Mesenchymal stem cell (in vitro differentiated cells and primary cell): ENCODE measurements at regions not wholly inside any gene's neighbourhood (a gene's known extent, or its start where the extent isn't known, plus 50 kb on each side); places are given as distances from the start of the nearest gene placed in this dataset.
"Not testable (repeated sequence)": the region's sequence is repeated elsewhere in the genome, so short reads cannot be mapped to it uniquely, and the experiment has no call there.

Experiments
- DNase-seq: peaks from one replicate; pipeline ENCODE4 v3.0.0-alpha.2; 2013
- H2AFZ ChIP-seq: one replicate; pipeline ENCODE4 v1.6.1; 2013; ENCODE audit warnings: low read depth, mild to moderate bottlenecking, control low read depth, inconsistent platforms, low read length, moderate library complexity
- H2AK5ac ChIP-seq: 2 replicates; pipeline ENCODE4 v1.6.1; 2013; ENCODE audit warnings: low read length, moderate library complexity, mild to moderate bottlenecking, inconsistent platforms; ENCODE audit not compliant: severe bottlenecking
- H2BK120ac ChIP-seq: one replicate; pipeline ENCODE4 v1.6.1; 2013; ENCODE audit warnings: low read depth, mild to moderate bottlenecking, inconsistent platforms, low read length, moderate library complexity
- H2BK12ac ChIP-seq, 2 experiments: one replicate each; pipeline ENCODE4 v1.6.1; 2013; ENCODE audit warnings: inconsistent platforms in 2 of 2, low read length in 2 of 2, mild to moderate bottlenecking in 2 of 2, moderate library complexity in 2 of 2, control low read depth in 1 of 2
- H2BK15ac ChIP-seq: one replicate; pipeline ENCODE4 v1.6.1; 2013; ENCODE audit warnings: mild to moderate bottlenecking, low read depth, inconsistent platforms; ENCODE audit not compliant: poor library complexity, severe bottlenecking
- H2BK5ac ChIP-seq: 2 replicates; pipeline ENCODE4 v1.6.1; 2013; ENCODE audit warnings: low read depth, mild to moderate bottlenecking, low read length, control low read depth, inconsistent platforms; ENCODE audit not compliant: poor library complexity, severe bottlenecking
- H3K14ac ChIP-seq, 2 experiments: one replicate each; pipeline ENCODE4 v1.6.1; 2013; ENCODE audit warnings: inconsistent platforms in 2 of 2, low read length in 2 of 2, control low read depth in 1 of 2, mild to moderate bottlenecking in 1 of 2, moderate library complexity in 1 of 2
- H3K18ac ChIP-seq, 2 experiments: one replicate each; pipeline ENCODE4 v1.6.1; 2013; ENCODE audit warnings: inconsistent platforms in 2 of 2, low read length in 2 of 2, control low read depth in 1 of 2, low read depth in 1 of 2, mild to moderate bottlenecking in 1 of 2
- H3K23ac ChIP-seq, 2 experiments: one replicate each; pipeline ENCODE4 v1.6.1; 2013; ENCODE audit warnings: inconsistent platforms in 2 of 2, low read length in 2 of 2, mild to moderate bottlenecking in 2 of 2, moderate library complexity in 2 of 2, control low read depth in 1 of 2
- H3K27ac ChIP-seq: 2 replicates; pipeline ENCODE4 v1.5.1; 2013; ENCODE audit warnings: mild to moderate bottlenecking, moderate library complexity, low read length, control low read depth, inconsistent platforms; ENCODE audit not compliant: poor library complexity, severe bottlenecking
- H3K27me3 ChIP-seq, 2 experiments: 2 replicates each; pipeline versions ENCODE4 v1.6.1 to v1.7.0; 2013; ENCODE audit warnings: low read length in 2 of 2, mild to moderate bottlenecking in 2 of 2, moderate library complexity in 2 of 2, control low read depth in 1 of 2, inconsistent platforms in 1 of 2; ENCODE audit not compliant: control insufficient read depth in 1 of 2, insufficient read depth in 1 of 2
- H3K36me3 ChIP-seq, 2 experiments: 2 replicates each; pipeline versions ENCODE4 v1.6.1 to v1.7.0; 2013; ENCODE audit warnings: low read length in 2 of 2, control low read depth in 1 of 2, inconsistent platforms in 1 of 2, low read depth in 1 of 2, mild to moderate bottlenecking in 1 of 2; ENCODE audit not compliant: insufficient read depth in 2 of 2, control insufficient read depth in 1 of 2
- H3K4ac ChIP-seq, 2 experiments: one replicate each; pipeline ENCODE4 v1.6.1; 2013; ENCODE audit warnings: inconsistent platforms in 2 of 2, low read length in 2 of 2, mild to moderate bottlenecking in 2 of 2, moderate library complexity in 2 of 2, control low read depth in 1 of 2, low read depth in 1 of 2
- H3K4me1 ChIP-seq: 2 replicates; pipeline ENCODE4 v1.6.1; 2013; ENCODE audit warnings: low read depth, low read length, control low read depth; ENCODE audit not compliant: control insufficient read depth, insufficient read depth
- H3K4me2 ChIP-seq: 2 replicates; pipeline ENCODE4 v1.6.1; 2013; ENCODE audit warnings: low read length, mild to moderate bottlenecking, inconsistent platforms; ENCODE audit not compliant: poor library complexity, severe bottlenecking
- H3K4me3 ChIP-seq, 2 experiments: 2 replicates each; pipeline versions ENCODE4 v1.5.1 to v1.7.0; 2013; ENCODE audit warnings: low read length in 2 of 2, mild to moderate bottlenecking in 2 of 2, control low read depth in 1 of 2, low read depth in 1 of 2; ENCODE audit not compliant: insufficient read depth in 1 of 2
- H3K79me1 ChIP-seq: replicated peaks from 2 replicates; pipeline ENCODE4 v1.6.1; 2013; ENCODE audit warnings: mild to moderate bottlenecking, control low read depth, low read length, inconsistent platforms; ENCODE audit not compliant: poor library complexity, severe bottlenecking
- H3K9ac ChIP-seq: 2 replicates; pipeline ENCODE4 v1.7.0; 2013; ENCODE audit warnings: mild to moderate bottlenecking, low read length, moderate library complexity
- H3K9me3 ChIP-seq: 2 replicates; pipeline ENCODE4 v1.7.0; 2013; ENCODE audit warnings: mild to moderate bottlenecking, low read length; ENCODE audit not compliant: control insufficient read depth
- H4K8ac ChIP-seq: one replicate; pipeline ENCODE4 v1.6.1; 2013; ENCODE audit warnings: inconsistent platforms, mild to moderate bottlenecking, low read length, moderate library complexity
- H4K91ac ChIP-seq: one replicate; pipeline ENCODE4 v1.6.1; 2013; ENCODE audit warnings: mild to moderate bottlenecking, low read length, inconsistent platforms
- WGBS: methylation state at CpG from one replicate; pipeline ENCODE4 v1.1.7; 2013; ENCODE audit warnings: mixed read lengths; 5-methylcytosine and 5-hydroxymethylcytosine counted together

DNA sequence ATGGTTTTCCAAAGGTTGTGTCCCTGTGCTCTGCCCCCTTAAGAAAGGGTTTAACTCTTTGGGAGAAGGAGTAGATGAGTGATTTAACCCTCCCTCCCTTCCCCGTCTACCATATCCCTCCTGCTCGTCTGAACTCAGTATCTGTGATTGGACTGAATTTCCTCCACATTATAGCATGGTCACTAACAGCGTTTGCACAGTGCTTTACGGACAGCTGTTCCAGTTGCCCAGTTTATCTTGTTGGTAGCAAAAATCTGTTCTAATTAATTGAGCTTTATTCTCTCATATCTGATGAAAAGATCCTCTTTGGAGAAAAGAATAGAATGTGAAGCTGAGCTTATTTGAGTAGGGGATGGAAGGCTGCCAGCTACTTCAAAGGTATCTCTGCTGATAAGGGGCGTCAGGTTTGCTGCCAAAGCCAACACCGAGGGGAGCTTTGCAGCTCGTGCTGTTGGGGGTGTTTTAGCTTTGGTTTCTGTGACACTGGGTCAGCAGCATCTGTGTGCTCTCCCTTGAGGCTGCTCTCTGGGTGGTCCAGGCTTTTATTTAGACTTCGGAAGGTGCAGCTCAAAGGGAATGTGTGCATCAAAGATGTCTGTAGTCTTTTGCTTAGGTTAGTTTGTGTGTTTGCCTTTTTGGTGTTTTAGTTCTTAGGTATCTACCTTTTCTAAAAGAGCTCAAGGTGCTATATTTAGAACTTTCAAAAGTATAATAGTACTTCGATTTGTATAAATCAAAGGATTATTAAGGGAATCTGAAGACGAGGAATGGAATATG lies 118.8 kb upstream of the IKBKE start:
- H3K27ac ChIP-seq, H3K79me1 ChIP-seq, H3K14ac ChIP-seq, H3K4me1 ChIP-seq, H3K9me3 ChIP-seq, H4K8ac ChIP-seq, H2AK5ac ChIP-seq, H3K4ac ChIP-seq, H3K4me3 ChIP-seq, H2BK120ac ChIP-seq, H3K4me2 ChIP-seq, DNase-seq, H4K91ac ChIP-seq, H3K36me3 ChIP-seq, H2BK15ac ChIP-seq, H3K9ac ChIP-seq, H2BK12ac ChIP-seq, H2BK5ac ChIP-seq, H3K23ac ChIP-seq, H3K27me3 ChIP-seq, H2AFZ ChIP-seq, H3K18ac ChIP-seq: not testable (repeated sequence)
- WGBS: 80% methylated on average over 1 of the region's 10 CpGs

DNA sequence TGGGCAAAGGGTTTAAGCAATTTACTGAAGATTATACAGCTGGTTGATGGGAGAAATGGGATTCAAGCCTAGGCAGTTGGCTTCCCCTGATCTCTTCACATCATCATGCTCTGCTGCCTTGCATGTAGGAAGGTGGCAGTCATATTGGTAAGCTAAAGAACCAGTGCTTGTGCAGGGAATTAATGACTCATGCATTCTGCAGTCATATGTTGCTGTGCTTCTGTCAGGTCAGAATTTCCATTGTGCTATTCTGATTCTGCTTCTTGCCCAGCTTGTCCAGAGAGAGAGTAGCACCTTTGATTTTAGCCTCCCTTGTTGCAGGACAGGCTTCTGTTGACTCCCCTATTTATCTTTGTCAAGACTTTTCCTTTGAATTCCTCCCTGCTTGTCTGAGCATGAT lies 114.0 kb upstream of the IKBKE start:
- not testable (repeated sequence) for H3K36me3 ChIP-seq, H2BK15ac ChIP-seq, H3K4ac ChIP-seq, H3K27me3 ChIP-seq, H2AFZ ChIP-seq, H3K4me2 ChIP-seq, H3K18ac ChIP-seq, H2BK120ac ChIP-seq, H3K14ac ChIP-seq, H3K9me3 ChIP-seq, H3K4me1 ChIP-seq, H4K8ac ChIP-seq, H3K23ac ChIP-seq, H2AK5ac ChIP-seq, H3K9ac ChIP-seq, H3K27ac ChIP-seq, H2BK5ac ChIP-seq, H2BK12ac ChIP-seq, H3K79me1 ChIP-seq, H4K91ac ChIP-seq, H3K4me3 ChIP-seq
- peak; percentile 74 for DNase-seq

DNA sequence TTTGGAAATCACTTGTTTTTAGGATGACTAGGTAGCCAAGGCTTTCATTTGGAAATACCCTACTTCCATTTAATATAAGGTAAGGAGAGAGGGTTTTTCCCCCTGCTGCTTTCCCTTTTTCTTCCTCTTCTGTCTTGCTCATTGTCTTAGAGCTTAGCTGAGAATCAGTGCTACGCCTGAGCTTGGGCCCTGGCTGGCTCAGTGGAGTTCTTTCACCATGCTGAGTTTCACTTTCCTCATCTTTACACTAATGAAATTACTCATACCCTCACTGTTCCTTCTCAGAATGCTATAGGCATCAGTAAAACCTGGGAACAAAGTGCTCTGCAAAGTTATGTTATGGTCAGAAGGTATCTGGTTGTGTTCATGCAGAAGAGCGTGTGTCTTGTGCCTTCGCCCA lies 112.3 kb upstream of the IKBKE start:
- not testable (repeated sequence) for H2BK15ac ChIP-seq, H3K23ac ChIP-seq, H3K36me3 ChIP-seq, H3K18ac ChIP-seq, H4K91ac ChIP-seq, DNase-seq, H3K9me3 ChIP-seq, H2BK12ac ChIP-seq, H2AK5ac ChIP-seq, H3K4me1 ChIP-seq, H3K27me3 ChIP-seq, H3K4me3 ChIP-seq, H2AFZ ChIP-seq, H4K8ac ChIP-seq, H2BK5ac ChIP-seq, H3K4ac ChIP-seq, H2BK120ac ChIP-seq, H3K9ac ChIP-seq, H3K27ac ChIP-seq, H3K14ac ChIP-seq, H3K4me2 ChIP-seq, H3K79me1 ChIP-seq
- no CpG with 5 or more reads among the region's 3 CpGs for WGBS

DNA sequence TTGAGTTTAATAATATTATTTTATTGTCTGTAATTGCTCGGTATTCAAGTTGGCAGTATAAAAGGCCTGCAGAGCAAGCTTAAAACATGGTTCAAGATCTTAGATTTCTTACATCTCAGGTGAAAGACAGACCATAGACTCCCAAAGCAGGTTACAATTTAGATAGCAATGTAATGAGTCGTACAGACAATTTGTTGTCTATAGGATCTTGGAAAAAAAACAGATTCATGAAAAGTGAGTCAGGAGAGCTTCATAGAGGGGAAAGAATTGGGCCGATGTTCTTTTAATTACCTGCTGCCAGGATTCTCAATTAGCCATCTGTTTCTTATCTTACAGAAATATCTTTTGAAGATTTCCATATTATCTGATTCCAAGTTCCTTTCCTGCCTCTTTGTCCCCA lies 111.5 kb upstream of the IKBKE start:
- H3K4me3 ChIP-seq, H3K4me1 ChIP-seq, H2BK120ac ChIP-seq, DNase-seq, H2AFZ ChIP-seq, H3K79me1 ChIP-seq, H2AK5ac ChIP-seq, H3K9me3 ChIP-seq, H3K14ac ChIP-seq, H2BK15ac ChIP-seq, H3K18ac ChIP-seq, H4K91ac ChIP-seq, H3K9ac ChIP-seq, H3K27me3 ChIP-seq, H3K23ac ChIP-seq, H3K4ac ChIP-seq, H4K8ac ChIP-seq, H3K4me2 ChIP-seq, H3K36me3 ChIP-seq, H2BK5ac ChIP-seq, H3K27ac ChIP-seq, H2BK12ac ChIP-seq: not testable (repeated sequence)
- no CpG with 5 or more reads among the region's 3 CpGs for WGBS
